ENCODE measurements at regions not wholly inside any gene's neighbourhood (a gene's known extent, or its start where the extent isn't known, plus 50 kb on each side); places are given as distances from the start of the nearest gene placed in this dataset.

GRCh38 chr9:38259519-38260218, 132.8 kb upstream of the ALDH1B1 start:
- ChIA-PET POLR2A (interaction anchor here (0.6 kb wide), 1 partner anchor 196 kb away, joined by 6 read pairs; no protein-coding TSS in a partner anchor), CTCF (no interaction called here)
- H3K9me3 ChIP-seq (ENCODE audit: control insufficient read depth, insufficient read depth, low read depth, low read length), result no peaks in the 10 kb centered on the region
- H3K4me3 ChIP-seq (ENCODE audit: low read depth in 2 of 2, low read length in 2 of 2), result no peak overlapping the region
- in situ Hi-C loops (cut with HindIII; ENCODE audit: low pct_unique_long_range_greater_than_20kb, low sequenced_read_pairs) (no loop called here), intact Hi-C loops (cut with micrococcal nuclease; ENCODE audit: unreplicated experiment) (no loop called here)
- DNase-seq (ENCODE audit: low read depth, low spot score) (no peak), ATAC-seq (no peak)
- H3K27me3 ChIP-seq (ENCODE audit: control insufficient read depth, insufficient read depth, low read length), result no peaks in the 10 kb centered on the region
- BruUV-seq (replicated peaks), result no TSS peak
- H3K36me3 ChIP-seq (ENCODE audit: control insufficient read depth, insufficient read depth, low read length), result no peaks in the 10 kb centered on the region
- no peak for TF ChIP-seq POLR2AphosphoS5 (IDR thresholded peaks at IDR 0.05; ENCODE audit: low read depth, low read length)
- no peak overlapping the region for H3K27ac ChIP-seq (ENCODE audit: low read length)
- no peaks in the 10 kb centered on the region for H3K4me1 ChIP-seq (ENCODE audit: control insufficient read depth, insufficient read depth, low read length)

GRCh38 chr9:38259056-38259455, 133.4 kb upstream of the ALDH1B1 start:
- H3K4me3 ChIP-seq (ENCODE audit: low read depth in 2 of 2, low read length in 2 of 2), result no peak overlapping the region
- TF ChIP-seq CTCF (IDR thresholded peaks at IDR 0.05) (no peak), TCF7L2 (IDR thresholded peaks at IDR 0.05; ENCODE audit: low read depth, low read length) (no peak), SIN3A (IDR thresholded peaks at IDR 0.05; ENCODE audit: borderline replicate concordance, insufficient read depth, low read depth, low read length) (no peak), POLR2AphosphoS5 (IDR thresholded peaks at IDR 0.05; ENCODE audit: low read depth, low read length) (no peak), REST (IDR thresholded peaks at IDR 0.05; ENCODE audit: insufficient read depth in 1 of 2, low read depth in 2 of 2, low read length in 1 of 2) (no peak)
- BruUV-seq (replicated peaks), result no TSS peak
- H3K36me3 ChIP-seq (ENCODE audit: control insufficient read depth, insufficient read depth, low read length), result no peaks in the 10 kb centered on the region
- no peaks in the 10 kb centered on the region for H3K27me3 ChIP-seq (ENCODE audit: control insufficient read depth, insufficient read depth, low read length)
- H3K4me1 ChIP-seq (ENCODE audit: control insufficient read depth, insufficient read depth, low read length), result no peaks in the 10 kb centered on the region
- DNase-seq (ENCODE audit: low read depth, low spot score) (no peak), ATAC-seq (no peak)
- intact Hi-C loops (cut with micrococcal nuclease; ENCODE audit: unreplicated experiment), result no loop called here
- no peaks in the 10 kb centered on the region for H3K9me3 ChIP-seq (ENCODE audit: control insufficient read depth, insufficient read depth, low read depth, low read length)
- ChIA-PET CTCF (no interaction called here), POLR2A (interaction anchor here (0.6 kb wide), 1 partner anchor 195 kb away, joined by 6 read pairs; no protein-coding TSS in a partner anchor)
- in situ Hi-C loops (cut with HindIII; ENCODE audit: low pct_unique_long_range_greater_than_20kb, low sequenced_read_pairs), result no loop called here
- no peak overlapping the region for H3K27ac ChIP-seq (ENCODE audit: low read length)

- no peaks in the 10 kb centered on the region for H3K27me3 ChIP-seq (ENCODE audit: control insufficient read depth, insufficient read depth, low read length)
- TF ChIP-seq SIN3A (IDR thresholded peaks at IDR 0.05; ENCODE audit: borderline replicate concordance, insufficient read depth, low read depth, low read length), result no peak
- TF ChIP-seq REST (IDR thresholded peaks at IDR 0.05; ENCODE audit: insufficient read depth in 1 of 2, low read depth in 2 of 2, low read length in 1 of 2), result no peak
- no peak for TF ChIP-seq POLR2AphosphoS5 (IDR thresholded peaks at IDR 0.05; ENCODE audit: low read depth, low read length)
- no peak for TF ChIP-seq CTCF (IDR thresholded peaks at IDR 0.05)
- no peak for TF ChIP-seq TCF7L2 (IDR thresholded peaks at IDR 0.05; ENCODE audit: low read depth, low read length)
- H3K4me3 ChIP-seq (ENCODE audit: low read depth in 2 of 2, low read length in 2 of 2), result no peak overlapping the region
- BruUV-seq (replicated peaks), result no TSS peak
- intact Hi-C loops (cut with micrococcal nuclease; ENCODE audit: unreplicated experiment) (no loop called here), in situ Hi-C loops (cut with HindIII; ENCODE audit: low pct_unique_long_range_greater_than_20kb, low sequenced_read_pairs) (no loop called here)
- H3K36me3 ChIP-seq (ENCODE audit: control insufficient read depth, insufficient read depth, low read length), result no peaks in the 10 kb centered on the region
- DNase-seq (ENCODE audit: low read depth, low spot score) (no peak), ATAC-seq (no peak)
- no peaks in the 10 kb centered on the region for H3K4me1 ChIP-seq (ENCODE audit: control insufficient read depth, insufficient read depth, low read length)
- H3K9me3 ChIP-seq (ENCODE audit: control insufficient read depth, insufficient read depth, low read depth, low read length), result no peaks in the 10 kb centered on the region
- ChIA-PET CTCF (no interaction called here), POLR2A (no interaction called here)
- no peak overlapping the region for H3K27ac ChIP-seq (ENCODE audit: low read length)
Observed at GRCh38 chr9:38257626-38258215, 134.8 kb upstream of the ALDH1B1 start.
